GM12891 (cell line): ENCODE measurements at regions not wholly inside any gene's neighbourhood (a gene's known extent, or its start where the extent isn't known, plus 50 kb on each side); places are given as distances from the start of the nearest gene placed in this dataset.

Experiments used
- DNase-seq: peaks from one replicate; pipeline ENCODE4 v3.0.0; 2011; ENCODE audit warnings: low spot score; ENCODE audit not compliant: insufficient read length
- FAIRE-seq: peaks from 2 replicates; lab custom pipeline; 2011; peaks lifted over from hg19 to GRCh38; lab: Jason Lieb, UNC
- PAX5 ChIP-seq: IDR thresholded peaks from 2 replicates; pipeline ENCODE4 v1.6.1; 2011; ENCODE audit warnings: low read length, moderate library complexity, mild to moderate bottlenecking; ENCODE audit not compliant: insufficient read depth, severe bottlenecking
- POLR2A ChIP-seq: IDR thresholded peaks from 2 replicates; pipeline ENCODE4 v1.6.1; 2011; ENCODE audit warnings: low read depth, low read length, control low read depth
- POLR2AphosphoS5 ChIP-seq: IDR thresholded peaks from 2 replicates; pipeline ENCODE4 v1.6.1; 2011; ENCODE audit warnings: low read depth, low read length, control low read depth
- POU2F2 ChIP-seq: IDR thresholded peaks from 2 replicates; pipeline ENCODE4 v1.6.1; 2011; ENCODE audit warnings: low read depth, mild to moderate bottlenecking, control low read depth, low read length, moderate library complexity
- SPI1 ChIP-seq: IDR thresholded peaks from 2 replicates; pipeline ENCODE4 v1.6.1; 2011; ENCODE audit warnings: low read depth, low read length, control low read depth
- TAF1 ChIP-seq: IDR thresholded peaks from 2 replicates; pipeline ENCODE4 v1.6.1; 2011; ENCODE audit warnings: low read depth, low read length, control low read depth

DNA sequence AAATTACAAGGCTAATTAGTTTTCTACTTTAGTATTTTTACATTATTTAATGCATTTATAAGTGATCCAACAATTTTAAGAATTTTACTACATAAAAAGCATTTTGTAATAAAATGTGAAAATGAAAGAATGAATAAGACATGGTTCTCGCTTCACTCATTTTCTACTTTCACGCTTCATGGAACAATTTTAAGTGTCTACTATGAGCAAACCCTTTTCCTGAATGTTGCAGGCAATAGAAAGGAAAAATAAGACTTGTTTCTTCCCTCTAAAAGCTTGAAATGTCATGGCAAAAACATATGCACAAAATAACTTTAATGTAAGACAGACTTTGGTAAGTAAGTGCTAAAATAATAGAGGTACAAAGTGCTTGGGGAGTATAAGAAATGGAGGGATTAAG, 205.7 kb upstream of the HMGA2 start:
- TF ChIP-seq PAX5 (no peak), POLR2AphosphoS5 (no peak), POLR2A (no peak)
- FAIRE-seq, result no peak
- DNase-seq, result no peak

DNA sequence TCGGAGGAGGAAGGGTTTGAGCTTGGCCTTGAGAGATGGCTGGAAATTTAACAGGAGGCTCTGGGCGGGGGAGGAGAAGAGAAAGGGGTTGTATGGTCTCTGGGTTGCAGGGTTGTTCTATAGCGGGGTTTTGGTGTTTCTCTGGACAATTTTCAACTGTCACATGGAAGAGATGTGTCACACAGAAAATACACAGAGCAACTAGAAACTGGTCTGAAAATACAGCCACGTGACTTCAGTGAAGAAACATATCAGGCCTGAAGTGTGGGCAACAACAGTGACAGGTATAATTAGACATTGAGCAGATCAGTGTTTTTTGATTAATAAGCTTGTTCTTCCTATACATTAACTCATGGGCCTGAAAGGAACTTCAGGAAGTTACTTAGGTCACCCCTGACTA, 205.3 kb upstream of the HMGA2 start:
- TF ChIP-seq POU2F2 (no peak), TAF1 (no peak), SPI1 (no peak), PAX5 (no peak), POLR2A (no peak), POLR2AphosphoS5 (no peak)
- no peak for FAIRE-seq
- no peak for DNase-seq

DNA sequence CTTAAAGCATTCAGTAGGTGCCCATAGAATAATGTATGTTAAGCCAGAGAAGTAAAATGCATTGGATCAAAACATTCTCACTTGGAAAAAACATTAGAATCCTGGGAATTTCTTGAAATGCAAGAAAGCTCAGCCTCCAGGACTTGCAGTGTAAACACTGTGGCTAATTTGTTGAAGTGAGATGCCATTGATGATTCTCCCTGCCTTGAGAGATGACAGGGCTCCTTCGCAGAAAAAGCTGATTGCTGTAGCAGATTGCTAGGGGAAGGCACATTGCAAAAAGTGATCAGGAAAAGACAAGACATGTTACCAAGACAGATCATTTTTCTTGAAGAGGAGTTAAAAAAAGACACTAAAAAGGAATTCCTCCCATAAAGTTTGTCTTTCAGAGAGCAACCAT, 204.2 kb upstream of the HMGA2 start:
- FAIRE-seq (no peak), DNase-seq (no peak)
- TF ChIP-seq SPI1 (no peak), TAF1 (no peak), POU2F2 (no peak), PAX5 (no peak), POLR2AphosphoS5 (no peak), POLR2A (no peak)

DNA sequence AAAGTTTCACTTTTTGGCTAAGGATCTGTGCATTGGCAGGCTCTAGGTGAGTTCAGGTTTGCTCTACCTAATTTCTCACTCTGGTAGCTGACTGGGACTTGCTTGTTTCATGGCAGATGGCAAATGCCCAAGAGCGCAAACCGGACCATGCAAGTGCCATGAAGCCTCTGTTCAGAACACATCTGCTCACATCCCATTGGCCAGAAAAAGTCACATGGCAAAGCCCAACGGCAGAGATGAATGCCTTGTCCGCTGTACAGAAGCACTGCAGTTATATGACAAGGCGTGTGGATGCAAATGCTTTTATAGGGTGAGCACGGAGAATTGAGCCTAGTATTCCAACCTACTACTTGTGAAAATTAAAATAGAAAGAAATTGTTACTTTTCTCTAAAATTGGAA, 202.2 kb upstream of the HMGA2 start:
- DNase-seq (no peak), FAIRE-seq (no peak)
- TF ChIP-seq PAX5 (no peak), POLR2AphosphoS5 (no peak), TAF1 (no peak), POLR2A (no peak), SPI1 (no peak), POU2F2 (no peak)

DNA sequence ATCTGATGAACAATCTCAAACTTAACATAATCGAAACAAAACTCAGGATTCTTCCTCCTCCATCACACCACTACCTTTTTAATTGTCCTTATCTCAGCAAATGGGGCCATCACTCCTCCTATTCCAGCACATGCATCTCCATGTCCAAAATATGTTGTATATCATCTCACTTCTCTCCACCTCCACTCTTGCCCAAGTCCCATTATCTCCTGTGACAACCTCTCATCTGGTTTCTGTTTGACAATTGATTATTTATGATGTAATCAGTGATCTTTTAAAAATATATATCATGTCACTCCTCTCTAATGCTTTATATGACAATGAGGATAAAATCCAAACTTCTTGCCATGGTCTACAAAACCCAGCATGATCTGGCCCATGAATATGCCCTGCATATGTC, 200.8 kb upstream of the HMGA2 start:
- FAIRE-seq (no peak), DNase-seq (no peak)
- TF ChIP-seq TAF1 (no peak), POLR2A (no peak), PAX5 (no peak), POU2F2 (no peak)

DNA sequence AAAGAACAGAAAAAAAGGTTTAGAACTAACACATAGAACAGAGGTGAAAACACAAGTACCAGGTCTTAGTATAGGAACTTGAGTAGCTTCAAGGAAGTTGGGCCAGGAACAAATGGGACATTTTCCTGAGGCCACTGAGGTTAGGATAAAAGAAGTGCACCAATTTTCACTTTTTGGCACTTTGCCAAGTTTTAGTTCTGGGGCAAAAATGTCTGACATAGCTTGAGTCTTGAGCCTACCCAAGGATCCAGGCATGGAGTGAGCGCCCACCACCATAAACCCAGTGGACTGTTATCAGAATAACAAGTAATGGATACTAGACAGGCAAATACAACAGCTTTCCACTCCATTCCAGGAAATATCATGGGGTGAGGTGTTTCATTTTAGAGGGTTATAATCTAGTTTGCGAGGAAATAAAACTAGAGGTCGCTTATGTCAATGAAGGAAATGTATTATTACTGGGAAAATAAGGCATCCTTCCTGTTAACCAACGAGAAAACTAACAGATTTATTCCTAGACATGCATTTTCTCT, 199.7 kb upstream of the HMGA2 start:
- DNase-seq (no peak), FAIRE-seq (no peak)
- TF ChIP-seq POLR2A (no peak), PAX5 (no peak), TAF1 (no peak), POLR2AphosphoS5 (no peak), SPI1 (no peak), POU2F2 (no peak)

DNA sequence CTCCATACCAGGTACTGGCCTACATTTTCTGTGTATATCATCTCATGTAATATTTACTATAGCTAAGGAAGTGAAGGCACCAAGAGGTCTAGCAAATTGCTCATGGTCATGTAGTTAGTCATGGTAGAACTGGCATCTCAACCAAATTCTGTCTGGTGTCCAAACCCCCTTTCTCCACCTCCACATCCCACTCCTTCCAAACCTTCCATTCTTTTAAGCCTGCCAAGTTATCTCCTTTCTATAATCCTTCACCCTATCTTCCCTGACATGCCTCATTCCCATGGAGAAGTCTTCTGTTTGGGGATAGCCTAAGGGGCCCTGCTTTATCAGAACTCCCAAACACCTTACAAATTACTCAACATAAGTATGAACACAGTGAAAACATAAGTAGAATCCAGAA, 196.2 kb upstream of the HMGA2 start:
- no peak for FAIRE-seq
- DNase-seq, result no peak
- TF ChIP-seq POLR2AphosphoS5, result no peak
- TF ChIP-seq PAX5, result no peak
- TF ChIP-seq TAF1, result no peak
- TF ChIP-seq POLR2A, result no peak
- TF ChIP-seq POU2F2, result no peak
- TF ChIP-seq SPI1, result no peak

DNA sequence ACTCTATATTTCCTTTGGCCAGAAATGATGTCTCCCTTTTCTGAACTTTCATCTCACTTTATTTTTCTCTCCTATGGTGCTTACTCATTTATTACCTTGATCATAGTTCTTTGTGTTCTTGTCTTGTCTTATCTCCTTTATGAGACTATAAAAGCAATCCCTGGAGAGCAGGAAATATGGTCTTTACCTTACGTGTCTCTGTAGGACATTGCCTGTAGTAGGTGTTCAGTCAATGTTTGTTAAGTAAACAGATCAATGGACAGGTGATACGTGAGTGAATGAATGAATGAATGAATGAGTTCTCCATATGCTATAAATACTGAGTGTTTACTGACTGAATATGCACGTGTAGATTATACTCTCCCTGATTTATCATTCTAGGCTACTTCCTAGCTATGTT, 193.7 kb upstream of the HMGA2 start:
- TF ChIP-seq POU2F2 (no peak), POLR2AphosphoS5 (no peak), POLR2A (no peak), TAF1 (no peak), PAX5 (no peak), SPI1 (no peak)
- no peak for DNase-seq
- no peak for FAIRE-seq

DNA sequence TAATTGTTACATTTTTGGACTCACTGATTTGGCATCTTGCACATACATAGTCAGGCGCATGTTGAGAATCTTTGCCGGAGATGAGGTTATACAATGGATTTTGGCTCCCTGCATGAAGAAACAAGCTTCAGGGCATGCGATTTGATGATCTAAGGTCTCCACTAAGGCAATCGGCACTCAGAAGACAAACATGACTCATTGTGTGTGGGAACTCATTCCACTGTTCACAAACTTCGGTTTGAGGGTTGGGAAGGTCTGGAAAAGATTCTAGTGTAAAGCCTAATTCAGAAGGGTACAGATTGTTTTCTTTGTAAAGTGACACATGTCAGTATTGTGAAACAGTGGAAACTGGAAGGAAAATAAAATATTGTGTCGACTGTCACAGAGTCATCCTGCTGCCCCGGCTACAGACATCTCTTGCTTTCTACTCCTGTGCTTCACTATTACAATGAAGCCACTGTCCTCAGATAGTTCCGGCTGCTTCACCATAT, 192.6 kb upstream of the HMGA2 start:
- TF ChIP-seq TAF1, result no peak
- FAIRE-seq (no peak), DNase-seq (no peak)

DNA sequence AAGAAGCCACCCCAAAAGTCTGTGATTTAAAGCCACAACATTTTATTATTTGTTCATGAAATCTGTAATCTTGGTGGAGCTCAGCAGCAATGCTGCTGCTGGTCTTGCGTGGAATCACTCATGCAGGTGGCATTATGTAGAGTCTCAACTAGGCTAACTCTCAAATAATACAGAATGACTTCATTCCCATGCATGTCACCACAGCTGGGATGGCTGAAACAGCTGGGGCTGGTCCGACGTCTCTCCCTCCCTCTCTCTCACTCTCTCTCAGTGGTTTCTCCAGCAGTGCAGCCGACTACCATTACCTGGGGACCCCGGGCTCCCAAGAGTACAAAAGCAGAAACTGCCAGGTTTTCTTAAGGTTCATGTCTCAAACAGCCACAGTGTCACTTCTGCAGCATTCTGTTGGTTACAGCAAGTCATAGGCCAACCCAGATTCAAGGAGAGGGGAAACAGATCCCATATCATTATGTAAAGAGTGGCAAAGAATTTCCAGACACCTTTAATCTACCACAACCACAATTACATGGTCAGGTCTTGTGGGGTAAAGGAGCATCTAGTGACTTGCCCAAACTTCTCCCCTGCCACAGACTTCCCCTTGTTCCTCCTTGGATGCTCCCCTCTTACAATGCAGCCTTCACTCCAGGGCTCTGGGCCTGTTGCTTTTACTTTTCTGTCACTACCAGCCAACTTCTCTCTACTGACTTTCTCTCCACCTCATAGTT, 192.0 kb upstream of the HMGA2 start:
- TF ChIP-seq PAX5 (no peak), POLR2AphosphoS5 (no peak), TAF1 (no peak), POU2F2 (no peak), SPI1 (no peak), POLR2A (no peak)
- FAIRE-seq (no peak), DNase-seq (no peak)
